KOPT-K1 (cell line): ENCODE measurements at regions not wholly inside any gene's neighbourhood (a gene's known extent, or its start where the extent isn't known, plus 50 kb on each side); places are given as distances from the start of the nearest gene placed in this dataset.

Source experiments
- H3K27ac ChIP-seq: fragments of 200-600 bp; sonication (generic); 2 replicates; pipeline ENCODE4 v1.5.1; 2016; ENCODE audit warnings: antibody characterized with exemption, mild to moderate bottlenecking, low read depth, low read length; ENCODE audit not compliant: poor library complexity, severe bottlenecking
- H3K36me3 ChIP-seq: fragments of 200-600 bp; sonication (generic); 2 replicates; pipeline ENCODE4 v1.5.1; 2017; ENCODE audit warnings: antibody characterized with exemption, mild to moderate bottlenecking, low read length, moderate library complexity; ENCODE audit not compliant: insufficient read depth
- H3K9me3 ChIP-seq: fragments of 200-600 bp; sonication (generic); 2 replicates; pipeline ENCODE4 v1.5.1; 2017; ENCODE audit warnings: antibody characterized with exemption, low read length, mild to moderate bottlenecking; ENCODE audit not compliant: insufficient read depth, poor library complexity, severe bottlenecking

DNA sequence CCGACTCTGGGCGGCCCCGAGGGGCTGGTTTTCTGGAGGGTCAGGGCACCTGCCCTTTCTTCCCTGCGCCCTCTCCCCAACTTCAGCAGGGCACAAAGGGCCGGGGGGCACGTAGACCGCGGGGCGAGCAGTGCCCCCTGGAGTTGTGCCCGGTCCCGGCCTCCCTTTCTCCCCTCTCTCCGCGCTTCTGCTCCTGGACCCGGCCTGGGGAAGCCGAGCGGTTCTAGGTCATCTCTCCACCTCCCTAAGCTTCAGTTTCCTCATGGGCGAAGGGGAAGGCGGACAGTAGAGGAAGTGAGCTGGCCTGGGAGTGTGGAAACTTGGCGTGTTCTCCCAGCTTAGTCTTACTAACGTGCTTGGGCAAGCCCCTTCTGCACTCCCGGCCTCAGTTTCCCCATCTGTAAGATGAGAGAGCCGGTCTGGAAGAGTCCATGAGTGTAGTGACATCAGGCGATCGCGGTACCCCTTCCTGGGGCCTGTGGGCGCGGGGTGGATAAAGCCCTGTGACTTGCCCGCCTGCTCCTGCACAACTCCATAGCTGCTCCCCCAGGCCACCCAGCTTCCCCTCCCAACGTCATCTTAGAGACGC lies 158.6 kb upstream of the PARP11 start:
- no peaks in the 10 kb centered on the region for H3K9me3 ChIP-seq
- H3K27ac ChIP-seq = no peak overlapping the region
- H3K36me3 ChIP-seq = no peaks in the 10 kb centered on the region

DNA sequence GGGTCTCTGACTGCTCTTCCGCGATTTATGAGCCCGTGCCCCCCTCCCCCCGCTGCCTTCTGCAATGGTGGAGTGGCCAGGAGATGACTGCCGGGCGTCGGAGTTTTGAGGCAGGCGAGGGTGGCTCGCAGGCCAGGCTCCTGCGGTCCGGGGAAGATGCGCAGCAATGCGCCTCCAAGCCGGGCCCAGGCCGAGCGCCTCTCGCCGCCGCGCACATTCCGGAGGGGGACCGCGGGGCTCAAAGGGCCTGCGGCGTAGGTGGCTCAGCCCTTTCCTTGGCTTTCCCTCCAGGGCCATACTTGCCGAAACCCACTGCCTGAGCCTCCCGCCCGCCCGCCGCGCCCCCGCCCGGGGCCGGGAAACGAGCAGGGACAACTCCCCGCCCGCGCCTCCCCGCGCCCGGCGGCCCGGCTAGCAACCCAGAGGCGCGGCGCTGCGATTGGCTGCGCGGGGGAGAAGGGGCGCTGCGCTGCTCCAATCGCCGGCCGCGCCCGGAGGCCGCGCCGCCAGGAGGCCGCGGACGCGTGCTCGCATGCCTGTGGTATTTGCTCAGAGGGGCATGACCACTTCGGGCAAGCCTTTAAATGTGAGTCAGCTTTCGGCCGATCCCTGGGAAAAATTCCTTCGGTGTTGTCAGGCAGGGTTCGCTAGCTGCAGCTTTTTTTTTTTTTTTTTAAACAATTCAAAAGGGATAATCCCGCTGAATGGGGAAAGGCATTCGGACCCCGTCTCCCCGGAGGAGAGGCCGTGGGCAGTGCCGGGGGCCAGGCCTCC lies 157.9 kb upstream of the PARP11 start:
- H3K36me3 ChIP-seq = no peaks in the 10 kb centered on the region
- H3K9me3 ChIP-seq = no peaks in the 10 kb centered on the region
- no peak overlapping the region for H3K27ac ChIP-seq

DNA sequence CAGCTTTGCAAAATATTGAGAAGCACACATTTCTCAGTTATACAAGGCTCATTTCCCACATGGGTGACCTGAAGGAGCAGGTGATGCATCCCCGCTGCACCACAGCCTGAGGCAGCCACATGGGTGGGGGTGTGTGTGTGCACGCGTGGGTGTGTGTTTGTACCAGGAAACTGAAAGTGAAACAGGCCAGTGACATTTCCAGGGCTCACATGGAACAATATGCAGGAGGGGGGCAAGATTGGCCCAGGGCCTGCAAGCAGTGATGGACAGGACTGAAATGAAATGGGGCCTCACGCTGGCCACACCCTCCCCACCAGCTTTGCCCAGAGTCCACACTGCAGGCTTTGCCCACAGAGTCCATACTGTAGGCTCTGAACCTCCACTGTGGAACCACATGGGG lies 154.2 kb upstream of the PARP11 start:
- no peak overlapping the region for H3K27ac ChIP-seq
- no peaks in the 10 kb centered on the region for H3K36me3 ChIP-seq
- no peaks in the 10 kb centered on the region for H3K9me3 ChIP-seq

DNA sequence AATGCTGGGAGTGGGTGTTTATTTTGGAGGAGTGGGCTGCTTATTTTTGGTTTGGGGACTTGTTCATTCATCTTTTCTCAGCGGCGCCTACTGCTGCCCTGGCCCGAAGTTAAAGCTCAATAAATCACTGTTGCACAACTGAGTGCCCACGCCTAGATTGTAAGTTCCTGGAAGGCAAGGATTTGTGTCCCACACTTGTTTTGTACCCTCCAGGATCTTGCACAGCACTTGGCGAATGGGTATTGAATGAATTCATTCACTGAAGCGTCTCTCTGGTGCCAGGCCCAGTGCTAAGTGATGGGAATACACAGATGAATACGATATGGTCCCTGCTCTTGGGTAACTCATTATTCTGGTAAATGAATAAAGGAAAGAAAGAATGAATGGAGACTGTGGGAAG lies 153.3 kb upstream of the PARP11 start:
- Histone ChIP-seq H3K36me3 (no peaks in the 10 kb centered on the region), H3K27ac (no peak overlapping the region), H3K9me3 (no peaks in the 10 kb centered on the region)

DNA sequence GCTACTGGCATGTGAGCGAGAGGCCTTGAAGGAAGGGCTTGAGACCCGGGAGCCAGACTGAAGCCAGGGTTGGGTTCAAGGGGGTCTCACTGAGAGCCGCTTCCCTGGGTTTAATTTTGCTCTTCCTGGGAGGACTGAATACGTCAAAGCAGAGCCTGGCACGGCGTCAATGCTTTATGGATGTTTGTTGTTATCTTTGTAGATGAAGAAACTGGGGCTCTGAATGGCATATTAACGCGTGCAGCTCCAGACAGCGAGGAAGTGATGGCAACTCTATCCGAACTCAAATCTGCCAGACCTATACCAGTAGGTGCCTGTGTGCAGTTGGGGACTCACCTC lies 152.8 kb upstream of the PARP11 start:
- H3K9me3 ChIP-seq = no peaks in the 10 kb centered on the region
- no peaks in the 10 kb centered on the region for H3K36me3 ChIP-seq
- H3K27ac ChIP-seq = no peak overlapping the region

DNA sequence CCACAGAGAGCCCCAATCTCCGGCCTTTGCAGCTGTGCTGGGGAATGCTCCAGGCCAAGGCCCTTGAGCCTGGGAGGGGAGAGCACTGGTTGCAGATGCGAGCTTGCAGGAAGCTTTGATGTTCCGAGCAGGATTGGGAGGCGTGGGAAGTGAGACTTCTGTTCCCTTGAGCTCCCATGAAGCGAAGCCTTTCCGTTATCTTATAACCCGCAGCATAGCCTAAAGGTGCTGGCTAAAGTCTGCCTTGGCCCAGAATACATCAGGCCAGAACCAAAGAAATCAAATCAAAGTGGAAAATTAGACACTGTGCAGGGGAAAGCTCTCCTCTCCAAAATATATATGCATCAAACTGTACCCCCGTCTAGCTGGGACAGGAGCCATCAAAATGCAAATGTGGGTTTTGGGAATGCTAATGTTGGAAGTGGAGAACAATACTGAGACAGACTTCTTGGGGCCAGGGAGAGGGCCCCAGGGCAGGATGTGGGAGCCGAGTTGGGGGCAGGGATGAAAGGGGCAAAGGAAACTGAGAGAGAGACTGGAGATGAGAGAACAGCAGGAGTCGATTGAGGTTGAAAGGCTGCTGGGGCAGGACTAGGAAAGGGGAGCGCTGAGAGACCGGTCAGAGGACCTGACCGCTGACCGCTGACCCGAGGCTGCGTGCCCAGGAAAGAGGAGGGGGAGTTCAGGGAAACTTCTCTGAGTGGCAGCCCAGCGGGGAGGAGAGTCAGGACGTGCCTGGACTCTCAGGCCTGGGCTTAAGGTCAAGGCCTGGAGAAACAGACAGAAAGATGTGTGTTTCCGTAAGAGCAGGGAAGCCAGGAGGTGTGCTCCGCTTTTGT lies 152.2 kb upstream of the PARP11 start:
- H3K9me3 ChIP-seq = no peaks in the 10 kb centered on the region
- H3K36me3 ChIP-seq = no peaks in the 10 kb centered on the region
- H3K27ac ChIP-seq = no peak overlapping the region

DNA sequence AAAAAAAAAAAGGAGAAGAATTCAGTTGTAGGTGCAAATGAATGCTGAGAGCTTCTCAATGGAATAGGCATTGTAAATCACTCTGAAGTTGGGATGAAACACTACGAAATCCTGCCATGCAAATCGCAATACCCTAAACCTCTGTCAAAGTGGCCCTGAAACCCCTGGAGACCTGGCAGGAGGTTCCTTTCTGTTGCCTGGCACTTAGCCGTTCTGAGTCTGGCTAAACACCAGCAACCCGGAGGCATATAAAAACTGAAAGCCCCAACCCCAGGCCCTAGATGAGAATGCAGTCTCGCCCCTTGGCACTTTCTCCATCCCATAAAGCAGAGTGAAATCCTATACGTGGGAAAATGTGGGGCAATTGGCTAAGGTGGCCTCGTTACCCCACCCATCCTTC lies 151.5 kb upstream of the PARP11 start:
- Histone ChIP-seq H3K27ac (no peak overlapping the region), H3K36me3 (no peaks in the 10 kb centered on the region), H3K9me3 (no peaks in the 10 kb centered on the region)

DNA sequence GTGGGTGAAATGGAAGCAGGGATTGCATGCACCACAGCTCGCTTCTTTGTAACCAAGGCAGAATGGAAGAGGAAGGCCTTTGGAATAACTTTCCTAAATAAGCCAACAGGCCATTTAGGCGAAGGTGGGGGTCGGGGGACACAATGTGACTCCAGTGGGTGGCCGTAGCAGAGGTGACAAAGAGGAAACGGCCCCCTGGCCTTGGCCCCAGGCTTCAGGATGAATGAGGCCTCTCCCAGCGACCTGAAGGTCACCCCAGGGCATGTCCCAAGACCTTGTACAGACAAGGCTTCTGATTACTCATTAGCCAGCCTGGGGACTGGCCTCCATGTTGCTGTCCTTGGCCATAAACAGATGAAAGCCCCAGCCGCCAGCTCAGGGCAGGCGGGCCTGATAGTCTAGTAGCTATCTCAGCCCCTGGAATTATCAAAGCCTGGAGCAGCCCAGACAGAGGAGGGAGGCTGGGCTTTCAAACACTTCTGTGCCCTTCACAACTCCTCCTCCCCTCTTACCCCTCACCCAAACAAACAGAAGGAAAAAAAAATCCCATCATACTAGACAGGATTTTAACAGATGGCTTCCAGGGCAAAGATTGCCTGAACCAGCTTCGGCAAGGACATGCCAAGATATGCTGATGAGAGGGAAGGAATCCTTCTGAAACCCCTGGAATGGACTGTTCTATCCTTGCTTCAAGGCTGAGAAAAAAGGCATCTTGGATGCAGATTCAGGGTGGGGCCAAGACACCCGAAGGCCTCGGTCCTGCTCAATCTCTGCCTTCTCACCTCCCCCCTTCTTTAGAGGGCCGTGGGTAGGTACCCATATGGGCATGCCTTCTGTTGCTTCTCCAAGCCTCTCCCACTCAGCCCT lies 142.3 kb upstream of the PARP11 start:
- no peaks in the 10 kb centered on the region for H3K9me3 ChIP-seq
- H3K36me3 ChIP-seq = no peaks in the 10 kb centered on the region
- no peak overlapping the region for H3K27ac ChIP-seq

DNA sequence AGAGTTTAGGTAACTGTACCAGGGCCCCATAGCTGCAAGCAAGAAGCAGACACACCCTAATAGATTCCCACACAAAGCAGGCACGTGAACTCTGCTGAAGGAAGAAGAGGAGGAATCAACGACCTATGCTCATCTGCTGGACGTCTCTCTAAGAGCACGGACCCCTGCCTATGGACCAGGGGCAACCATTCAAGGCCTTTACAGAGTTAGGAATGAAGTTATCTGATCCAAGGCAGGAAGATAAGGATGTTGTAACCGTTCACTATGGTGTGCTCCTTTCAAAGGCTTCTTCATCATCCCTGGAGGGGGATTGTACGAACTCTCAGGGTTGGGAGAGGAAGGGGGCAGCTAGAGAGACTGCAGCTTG lies 141.6 kb upstream of the PARP11 start:
- Histone ChIP-seq H3K27ac (no peak overlapping the region), H3K9me3 (no peaks in the 10 kb centered on the region)

DNA sequence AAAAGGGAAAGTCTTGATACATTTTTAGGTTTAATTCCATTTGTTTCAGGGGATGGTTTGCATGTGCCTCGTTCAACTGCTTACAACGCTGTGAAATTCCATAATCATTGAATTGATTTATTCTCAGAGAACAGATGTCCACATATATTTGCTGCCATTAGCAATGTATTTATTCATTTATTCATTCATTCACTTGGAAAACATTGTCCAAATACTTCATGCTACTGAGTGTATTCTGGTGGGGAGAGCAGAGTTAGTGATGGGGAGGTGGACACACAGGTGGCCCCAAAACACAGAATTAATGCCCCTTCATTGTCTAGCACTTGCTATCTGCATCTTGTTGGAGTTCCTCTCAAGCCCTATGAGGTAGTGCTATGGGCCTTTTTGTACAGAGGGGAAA lies 141.2 kb upstream of the PARP11 start:
- Histone ChIP-seq H3K36me3 (no peaks in the 10 kb centered on the region), H3K27ac (no peak overlapping the region), H3K9me3 (no peaks in the 10 kb centered on the region)

More for the DNA sequence above, 141.6 kb upstream of the PARP11 start:
- no peaks in the 10 kb centered on the region for H3K36me3 ChIP-seq

DNA sequence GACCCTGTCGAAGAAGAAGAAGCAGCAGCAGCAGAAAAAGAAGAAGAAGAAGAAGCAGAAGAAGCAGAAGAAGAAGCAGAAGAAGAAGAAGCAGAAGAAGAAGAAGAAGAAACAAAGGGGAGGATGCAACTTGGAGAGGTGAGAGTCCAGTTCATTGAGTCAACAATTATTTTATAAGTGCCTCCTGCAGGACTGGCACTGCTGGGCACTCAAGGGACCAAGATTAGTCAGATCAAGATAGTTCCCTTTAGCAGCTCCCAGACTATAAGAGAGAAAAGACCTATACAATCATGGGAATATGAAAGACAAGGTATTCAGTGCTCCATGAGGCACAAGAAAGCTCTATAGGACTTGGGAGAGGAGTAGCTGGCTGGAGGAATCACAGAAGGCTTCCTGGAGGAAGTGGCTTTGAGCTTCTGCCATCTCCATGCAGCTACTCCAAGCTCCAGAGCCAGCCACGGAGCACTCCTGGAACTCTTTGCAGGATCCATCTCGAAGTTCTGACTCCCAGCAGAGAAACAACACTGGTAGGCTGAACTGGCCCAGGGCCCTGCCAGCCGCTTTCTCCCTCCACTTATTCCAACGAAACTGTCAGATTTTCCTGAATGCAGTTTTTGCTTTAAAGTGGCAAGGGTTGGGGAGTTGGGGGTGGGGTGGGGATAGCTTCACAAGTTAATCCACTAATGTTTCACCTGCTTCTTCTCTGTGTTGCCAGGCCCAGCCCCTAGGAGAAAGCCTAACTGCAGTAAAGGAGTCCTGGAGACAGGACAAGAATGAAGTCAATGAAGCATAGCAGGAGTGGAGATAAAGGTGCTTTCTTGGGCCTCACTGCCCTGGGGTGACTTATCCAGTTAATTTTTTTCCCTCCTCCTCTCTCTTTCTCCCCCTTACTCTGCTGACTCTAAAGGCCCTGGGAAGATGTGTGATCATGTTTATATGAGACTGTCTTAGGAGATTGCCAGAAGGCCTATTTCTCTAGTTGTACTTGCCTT lies 140.1 kb upstream of the PARP11 start:
- Histone ChIP-seq H3K36me3 (no peaks in the 10 kb centered on the region), H3K9me3 (no peaks in the 10 kb centered on the region), H3K27ac (no peak overlapping the region)

DNA sequence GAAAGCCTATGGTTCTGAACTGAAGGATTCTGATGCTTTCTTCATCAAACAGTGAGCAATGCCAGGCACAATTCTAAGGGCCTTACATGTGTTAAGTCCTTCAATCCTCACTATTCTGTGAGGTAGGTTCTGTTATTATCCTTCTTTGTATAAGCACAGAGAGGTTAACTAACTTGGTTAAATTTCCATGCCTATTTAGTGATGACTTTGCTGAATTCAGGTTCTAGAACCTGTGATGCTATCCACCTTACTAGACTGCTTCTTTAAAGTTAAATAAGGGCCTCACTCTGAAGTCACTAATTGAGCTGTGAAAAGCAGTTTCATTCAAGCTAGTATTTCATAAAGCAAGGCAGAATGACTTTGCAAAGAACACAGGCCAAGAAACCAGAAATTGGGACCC lies 138.9 kb upstream of the PARP11 start:
- Histone ChIP-seq H3K27ac (no peak overlapping the region), H3K9me3 (no peaks in the 10 kb centered on the region)

DNA sequence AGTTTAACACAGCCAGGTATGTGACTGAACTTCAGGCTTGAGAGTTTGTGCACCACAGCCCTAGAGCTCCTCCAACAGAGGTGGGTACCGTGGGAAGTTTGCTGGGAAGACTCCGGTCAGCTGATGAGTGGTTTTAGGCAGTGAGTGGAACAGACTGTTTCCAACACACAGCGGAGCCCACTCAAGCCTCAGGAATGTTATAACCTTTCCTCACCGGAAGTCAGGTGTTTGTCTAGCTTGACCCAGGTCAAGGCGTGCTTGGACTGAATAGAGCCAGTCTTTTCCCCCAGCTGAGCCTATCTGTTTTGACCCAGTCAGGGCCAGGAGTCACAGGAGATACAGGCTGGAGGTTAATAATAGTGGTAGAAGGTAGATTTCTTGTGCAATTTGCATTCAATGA lies 138.4 kb upstream of the PARP11 start:
- H3K36me3 ChIP-seq = no peaks in the 10 kb centered on the region
- H3K27ac ChIP-seq = no peak overlapping the region
- no peaks in the 10 kb centered on the region for H3K9me3 ChIP-seq

More for the DNA sequence above, 138.9 kb upstream of the PARP11 start:
- H3K36me3 ChIP-seq = no peaks in the 10 kb centered on the region
